ENCODE measurements at regions not wholly inside any gene's neighbourhood (a gene's known extent, or its start where the extent isn't known, plus 50 kb on each side); places are given as distances from the start of the nearest gene placed in this dataset.
"Not testable (repeated sequence)": the region's sequence is repeated elsewhere in the genome, so short reads cannot be mapped to it uniquely, and the experiment has no call there.

DNA sequence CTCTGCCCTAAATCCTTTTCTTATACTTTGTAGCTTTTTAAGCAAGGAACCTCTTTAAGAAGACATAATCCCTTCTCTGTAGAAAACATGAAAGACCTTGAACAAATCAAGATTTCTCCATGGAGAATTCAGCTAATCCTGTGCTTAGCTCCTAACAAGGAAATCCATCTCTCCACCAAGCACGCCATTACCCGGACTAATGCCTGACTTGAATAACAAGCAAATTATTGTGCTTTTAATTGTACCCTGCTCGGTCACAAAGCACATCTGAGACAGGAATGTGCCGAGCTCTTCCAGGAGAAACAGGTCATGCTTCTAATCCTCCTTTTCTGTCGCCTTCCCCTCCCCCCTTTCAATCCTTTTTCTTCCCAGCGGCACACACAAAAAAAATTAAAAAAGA lies 141.3 kb downstream of the PSAT1 start:
- DNase-seq (ENCODE audit: low read depth in 2 of 2): no peak

DNA sequence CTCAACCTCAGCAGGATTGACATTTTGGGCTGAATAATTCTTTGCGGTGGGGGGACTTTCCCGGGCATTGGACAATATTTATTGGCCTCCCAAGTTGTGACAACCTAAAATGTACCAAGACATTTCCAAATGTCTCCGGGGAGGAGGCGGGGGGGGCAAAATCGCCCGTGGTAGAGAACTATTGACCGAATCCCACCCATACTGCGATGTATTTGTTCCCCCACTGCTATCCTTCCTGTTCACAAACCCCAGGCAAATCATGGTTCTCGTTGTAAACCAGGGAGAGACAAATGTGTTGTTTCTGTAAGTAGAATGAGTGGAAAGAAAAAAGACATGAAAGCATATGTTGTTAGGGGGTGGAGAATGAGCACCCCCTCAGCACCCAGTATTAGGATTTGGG lies 141.9 kb downstream of the PSAT1 start:
- DNase-seq (ENCODE audit: low read depth in 2 of 2): no peak

DNA sequence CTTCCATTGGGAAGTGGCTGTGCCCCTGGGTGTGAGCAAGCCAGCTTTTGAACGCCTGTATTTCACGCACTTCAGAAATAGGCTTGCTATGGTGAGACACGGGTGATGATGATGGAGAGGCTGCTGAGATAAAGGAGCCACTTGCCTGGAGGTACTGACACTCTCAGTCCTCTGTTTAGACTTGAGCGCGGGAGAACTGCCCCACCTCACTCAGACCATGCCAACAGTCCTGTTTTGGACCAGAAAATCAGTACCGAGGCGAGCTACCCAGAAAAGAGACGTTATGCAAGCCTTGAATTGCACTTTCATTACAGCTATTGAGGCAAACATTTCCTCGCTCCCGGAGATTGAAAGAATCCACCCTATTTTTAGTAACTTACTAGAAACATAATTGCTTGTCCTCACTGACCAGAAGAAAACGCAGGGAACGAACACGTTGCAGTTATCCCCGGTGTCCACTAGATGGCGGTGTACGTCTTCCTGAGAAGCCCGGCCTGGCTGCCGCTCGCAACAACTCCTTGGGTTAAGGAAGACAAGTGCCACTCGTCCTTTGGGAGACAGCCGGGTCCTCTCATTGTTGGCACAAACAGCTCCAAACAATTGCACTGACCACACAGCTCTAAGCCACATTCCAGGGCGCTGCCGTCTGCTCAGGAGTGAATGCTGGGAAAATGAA lies 142.4 kb downstream of the PSAT1 start:
- peak; percentile 23 to 32 for DNase-seq (ENCODE audit: low read depth in 2 of 2)

DNA sequence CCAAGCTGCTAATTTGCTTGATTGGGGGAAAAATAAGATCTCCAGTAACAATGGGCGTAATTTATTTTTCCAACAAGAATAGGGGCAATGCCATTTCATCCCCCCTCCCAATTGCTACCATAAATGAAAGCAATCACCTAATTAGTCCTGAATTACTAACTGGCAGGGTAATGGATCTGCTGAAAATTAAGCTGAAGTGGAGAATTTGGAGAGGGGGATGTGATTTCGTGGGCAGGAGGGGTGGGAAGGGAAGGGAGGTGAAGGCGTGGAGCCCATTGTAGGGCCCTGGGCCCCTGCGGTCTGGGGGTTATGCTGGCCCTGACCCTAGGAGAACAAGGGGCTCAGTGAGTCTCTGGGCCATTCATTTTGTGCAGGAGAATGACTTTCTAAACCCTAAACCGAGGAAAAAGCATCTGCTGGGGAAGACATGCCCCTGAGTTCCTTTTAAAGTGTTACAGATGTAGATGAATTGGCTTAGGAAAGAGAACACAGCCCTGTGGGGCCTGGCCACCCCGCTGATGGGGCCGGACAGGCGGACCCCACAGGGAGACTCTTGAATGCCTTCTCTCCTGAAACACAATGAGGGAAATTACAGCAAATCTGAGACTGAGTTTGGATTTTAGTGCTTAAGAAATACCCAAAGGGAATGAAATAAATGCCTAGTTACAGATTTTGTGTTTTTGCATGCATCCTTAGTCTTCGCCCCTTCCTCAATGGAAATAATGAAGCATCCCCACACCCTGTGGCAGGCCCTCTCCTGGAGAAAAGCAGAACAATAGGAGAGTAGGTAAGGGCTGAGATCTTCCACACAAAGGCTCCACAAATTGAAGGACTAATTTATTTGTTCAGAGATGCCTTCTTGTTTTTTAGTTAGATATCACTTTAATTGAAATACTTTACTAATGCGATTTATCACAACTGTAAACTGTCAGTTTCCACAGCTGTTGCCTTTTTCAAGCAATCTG lies 143.2 kb downstream of the PSAT1 start:
- no peak for DNase-seq (ENCODE audit: low read depth in 2 of 2)

DNA sequence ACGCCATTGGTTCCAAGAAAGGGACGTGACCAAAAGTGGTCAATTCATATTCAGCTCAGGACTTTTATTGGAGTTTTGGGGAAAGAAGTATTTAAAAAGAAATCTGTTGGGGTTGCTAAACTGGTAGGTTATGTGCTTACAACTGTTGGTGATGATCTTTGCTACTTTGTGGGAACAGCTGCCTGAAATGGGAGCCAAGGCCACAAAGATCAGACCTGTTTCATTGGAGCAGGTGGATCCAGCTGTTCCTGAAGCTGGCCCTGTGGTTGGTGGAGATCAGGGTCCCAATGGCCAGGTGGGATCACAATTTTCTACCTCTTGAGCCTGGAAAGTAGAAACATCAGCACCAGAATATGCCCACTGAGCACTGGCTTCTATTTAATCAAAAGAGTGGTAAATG lies 144.5 kb downstream of the PSAT1 start:
- DNase-seq (ENCODE audit: low read depth in 2 of 2): no peak

DNA sequence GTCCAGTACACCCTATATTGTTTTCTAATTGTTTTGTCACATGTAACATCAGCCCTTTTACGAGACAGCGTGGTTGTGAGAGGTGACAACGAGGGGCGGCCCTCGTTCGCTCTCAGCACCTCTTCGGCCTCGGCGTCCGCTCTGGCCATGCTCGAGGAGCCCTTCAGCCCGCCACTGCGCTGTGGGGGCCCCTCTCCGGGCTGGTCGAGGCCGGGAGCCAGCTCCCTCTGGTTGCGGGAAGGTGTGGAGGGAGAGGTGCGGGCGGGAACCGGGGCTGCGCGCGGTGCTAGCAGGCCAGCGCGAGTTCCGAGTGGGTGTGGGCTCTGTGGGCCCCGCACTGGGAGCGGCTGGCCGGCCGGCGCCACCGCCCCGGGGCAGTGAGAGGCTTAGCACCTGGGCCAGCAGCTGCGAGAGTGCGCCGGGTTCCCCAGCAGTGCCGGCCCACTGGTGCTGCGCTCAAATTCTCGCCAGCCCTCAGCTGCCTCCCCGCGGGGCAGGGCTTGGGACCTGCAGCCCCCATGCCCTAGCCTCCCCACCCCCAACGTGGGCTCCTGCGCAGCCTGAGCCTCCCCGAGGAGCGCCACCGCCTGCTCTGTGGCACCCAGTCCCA lies 145.0 kb downstream of the PSAT1 start:
- DNase-seq (ENCODE audit: low read depth in 2 of 2): no peak

DNA sequence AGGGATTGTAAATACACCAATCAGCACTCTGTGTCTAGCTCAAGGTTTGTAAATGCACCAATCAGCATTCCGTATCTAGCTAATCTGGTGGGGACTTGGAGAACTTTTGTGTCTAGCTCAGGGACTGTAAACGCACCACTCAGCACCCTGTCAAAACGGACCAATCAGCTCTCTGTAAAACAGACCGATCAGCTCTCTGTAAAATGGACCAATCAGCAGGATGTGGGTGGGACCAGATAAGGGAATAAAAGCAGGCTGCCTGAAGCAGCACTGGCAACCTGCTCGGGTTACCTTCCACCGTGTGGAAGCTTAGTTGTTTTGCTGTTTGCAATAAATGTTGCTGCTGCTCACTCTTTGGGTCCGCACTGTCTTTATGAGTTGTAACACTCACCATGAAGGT lies 145.7 kb downstream of the PSAT1 start:
- DNase-seq (ENCODE audit: low read depth in 2 of 2): not testable (repeated sequence)

GRCh38 chr9:78443946-78444345 lies 147.0 kb downstream of the PSAT1 start:
- DNase-seq (ENCODE audit: low read depth in 2 of 2): no peak

DNA sequence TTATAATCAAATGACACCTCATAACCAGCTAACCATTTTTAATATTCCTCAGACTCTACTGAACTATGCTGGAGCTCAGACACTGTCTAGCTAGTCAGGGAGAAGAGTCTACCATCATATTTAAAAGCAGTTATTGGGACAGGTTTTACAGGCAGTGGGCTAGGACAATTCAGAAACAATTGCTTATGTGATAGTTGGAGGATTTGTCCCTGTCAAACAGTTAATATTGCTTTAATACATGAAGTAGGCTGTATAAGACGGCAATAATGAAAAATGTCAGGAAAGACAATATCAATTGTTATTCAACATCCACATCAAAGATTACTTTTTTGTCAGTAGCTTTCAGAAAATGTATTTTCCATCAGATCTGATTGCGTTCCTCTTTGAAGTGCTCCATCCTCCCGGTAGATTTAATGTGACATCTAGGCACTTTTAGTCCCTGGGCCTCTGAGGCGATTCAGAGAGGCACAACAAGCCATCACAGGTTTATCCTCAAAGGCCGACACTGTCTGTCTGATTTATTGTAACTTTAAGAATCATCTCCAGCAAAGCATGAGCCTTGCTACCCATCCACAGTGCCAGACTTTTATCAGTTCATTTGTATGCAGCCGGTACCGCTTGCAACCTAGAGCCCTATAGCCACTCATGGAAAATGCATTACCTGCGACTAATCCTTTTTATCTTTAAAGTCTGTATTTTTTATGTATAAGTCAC lies 152.2 kb downstream of the PSAT1 start:
- DNase-seq (ENCODE audit: low read depth in 2 of 2): no peak

DNA sequence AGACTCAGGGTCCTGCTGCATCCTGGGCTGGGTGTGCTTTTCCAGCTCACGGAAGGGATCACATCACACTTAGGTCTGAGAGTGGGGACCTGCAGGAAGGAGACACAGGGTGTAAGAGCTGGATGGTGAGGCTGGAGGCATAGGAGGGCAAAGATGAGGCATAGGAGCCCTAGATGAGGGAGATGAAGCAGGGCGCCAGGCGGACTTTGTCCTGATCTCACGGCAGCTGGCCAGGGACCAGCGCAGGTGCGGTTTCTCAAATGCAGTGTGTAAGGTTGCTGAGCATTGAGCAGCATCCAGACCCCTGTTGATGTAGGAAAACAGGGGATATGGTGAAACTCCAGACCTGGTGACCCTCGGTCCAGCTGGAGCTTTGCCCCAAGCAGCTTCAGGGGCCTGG lies 156.5 kb downstream of the PSAT1 start:
- no peak for DNase-seq (ENCODE audit: low read depth in 2 of 2)

DNA sequence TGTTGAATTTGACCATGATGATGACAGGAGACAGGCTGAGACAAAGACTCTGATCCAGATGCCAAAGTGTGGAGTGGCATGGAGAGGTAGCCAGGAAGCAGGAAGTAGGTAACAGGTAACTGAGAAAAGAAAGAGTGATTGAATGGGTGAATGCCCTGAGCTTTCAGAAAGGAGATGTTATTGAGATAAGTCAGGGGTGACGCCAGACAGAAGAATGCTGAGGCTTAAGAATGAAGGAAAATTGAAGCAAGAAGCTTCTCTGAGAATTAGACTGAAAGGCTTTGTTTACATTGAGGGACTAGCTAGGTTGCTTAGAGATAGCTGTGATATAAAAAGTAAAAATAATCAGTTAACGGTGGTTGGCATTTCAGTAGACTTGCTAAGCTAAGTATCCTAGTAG lies 165.7 kb downstream of the PSAT1 start:
- DNase-seq (ENCODE audit: low read depth in 2 of 2): no peak

- no peak for DNase-seq (ENCODE audit: low read depth in 2 of 2)
Measured at GRCh38 chr9:78463750-78464149, 166.8 kb downstream of the PSAT1 start.

DNA sequence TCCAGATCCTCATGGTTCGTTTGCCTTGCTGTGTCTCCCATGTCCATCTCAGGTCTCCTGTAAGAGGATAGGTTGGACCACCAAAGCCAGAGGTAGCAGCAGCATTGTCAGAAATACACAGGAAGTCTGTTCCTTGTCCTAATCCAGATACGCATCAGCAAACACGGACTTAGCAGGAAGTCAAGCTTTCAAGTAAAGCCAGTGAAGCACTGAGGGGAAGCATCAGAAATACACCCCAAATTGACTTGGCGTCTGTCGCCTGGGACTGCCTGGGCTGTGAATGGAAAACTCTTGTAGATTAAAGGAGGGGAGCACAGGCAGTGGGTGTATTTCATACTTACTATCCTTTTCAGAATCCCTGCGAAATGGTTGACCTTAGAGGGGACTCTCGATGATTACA lies 171.3 kb downstream of the PSAT1 start:
- DNase-seq (ENCODE audit: low read depth in 2 of 2): no peak

- no peak for DNase-seq (ENCODE audit: low read depth in 2 of 2)
Measured at GRCh38 chr9:78468974-78469576, 172.2 kb downstream of the PSAT1 start.

DNA sequence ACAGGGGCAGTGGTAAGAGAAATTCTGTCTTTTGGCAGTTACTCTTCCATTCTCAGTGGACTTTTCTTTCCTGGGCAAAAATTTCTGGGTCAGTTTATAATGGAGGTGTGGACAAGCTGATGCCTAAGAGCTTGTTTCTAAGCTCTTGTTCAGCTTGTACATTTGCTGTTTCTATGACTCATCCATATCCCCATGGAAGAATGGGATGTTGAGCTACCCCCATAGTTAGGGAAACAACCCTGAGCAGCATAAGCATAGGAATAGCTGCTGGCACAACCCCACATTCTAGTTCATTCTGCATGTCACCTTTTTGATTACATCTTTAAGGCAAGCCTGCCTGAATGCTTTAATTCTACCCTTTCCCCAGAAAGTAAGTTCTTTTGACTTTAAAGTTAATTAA lies 173.3 kb downstream of the PSAT1 start:
- no peak for DNase-seq (ENCODE audit: low read depth in 2 of 2)

DNA sequence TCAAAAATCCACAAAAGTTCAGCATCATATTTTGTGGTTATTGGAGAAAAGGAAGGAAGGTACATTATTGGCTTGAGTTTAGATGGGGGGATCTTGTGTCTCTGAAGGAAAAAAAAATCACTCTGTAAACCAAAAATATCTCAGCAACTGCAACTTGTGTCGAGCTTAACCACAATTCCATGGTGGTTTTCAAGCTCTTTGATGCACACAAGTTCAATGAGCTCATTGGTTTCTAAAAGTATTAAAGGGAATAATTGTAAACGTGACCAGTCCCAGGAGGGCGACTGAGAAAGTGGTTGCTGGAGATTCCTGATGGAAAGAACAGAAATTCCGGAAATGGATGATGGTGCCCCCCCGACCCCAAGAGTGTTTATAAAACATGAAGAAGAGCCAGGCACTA lies 173.8 kb downstream of the PSAT1 start:
- no peak for DNase-seq (ENCODE audit: low read depth in 2 of 2)

- no peak for DNase-seq (ENCODE audit: low read depth in 2 of 2)
Measured at GRCh38 chr9:78472111-78472510, 175.2 kb downstream of the PSAT1 start.

DNA sequence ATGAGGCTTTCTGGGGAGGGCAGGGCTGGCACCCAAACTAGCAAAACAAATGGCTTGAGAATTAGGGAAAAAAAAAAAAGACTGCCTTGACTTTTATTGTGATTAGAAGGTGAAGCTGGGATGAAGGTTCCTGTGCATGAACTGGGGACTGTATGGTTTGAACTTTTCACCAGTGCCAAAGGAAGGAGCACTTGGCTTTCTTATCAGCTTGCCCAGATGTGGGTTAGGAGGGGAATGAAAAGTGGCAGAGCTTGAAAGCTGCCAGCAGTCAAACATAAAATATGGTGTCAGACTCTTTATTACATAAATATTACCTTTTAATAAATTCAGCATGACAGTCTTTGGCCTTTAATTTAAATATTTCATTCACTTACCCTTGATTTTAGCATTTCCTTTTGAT lies 182.5 kb downstream of the PSAT1 start:
- DNase-seq (ENCODE audit: low read depth in 2 of 2): no peak

GRCh38 chr9:78486661-78487060 lies 189.7 kb downstream of the PSAT1 start:
- DNase-seq (ENCODE audit: low read depth in 2 of 2): no peak

DNA sequence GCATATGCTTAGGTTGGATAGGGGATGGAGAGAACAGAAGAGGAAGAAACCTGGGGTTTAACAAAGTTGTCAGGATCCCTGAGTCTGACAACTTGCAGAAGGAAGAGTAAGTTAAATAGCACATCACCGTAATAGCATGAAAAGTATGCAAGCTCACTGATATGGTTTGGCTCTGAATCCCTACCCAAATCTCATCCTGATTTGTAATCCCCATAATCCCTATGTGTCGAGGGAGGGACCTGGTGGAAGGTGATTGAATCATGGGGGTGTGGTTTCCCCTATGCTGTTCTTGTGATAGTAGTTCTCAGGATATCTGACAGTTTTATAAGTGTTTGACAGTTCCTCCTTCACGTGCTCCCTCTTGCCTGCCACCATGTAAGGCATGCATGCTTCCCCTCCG lies 193.3 kb downstream of the PSAT1 start:
- DNase-seq (ENCODE audit: low read depth in 2 of 2): no peak

DNA sequence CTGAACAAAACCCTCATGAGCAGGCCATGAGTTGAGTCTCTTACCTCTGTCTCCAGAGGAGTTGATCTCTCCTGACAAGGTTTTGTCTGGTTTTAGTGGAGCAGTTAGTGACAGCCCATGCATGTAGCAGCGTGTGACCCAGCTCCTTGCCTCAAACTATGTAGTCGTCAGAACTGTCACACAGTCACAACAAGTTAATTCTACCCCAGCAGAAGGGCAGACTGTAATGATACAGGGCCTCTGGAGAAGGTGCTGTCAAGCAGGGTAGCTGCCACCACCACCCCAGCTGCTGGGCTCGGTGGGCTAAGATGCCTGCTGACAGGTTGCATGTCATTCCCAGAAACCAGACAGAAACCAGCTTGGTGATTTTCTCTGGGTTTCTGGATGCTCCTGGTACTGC lies 194.5 kb downstream of the PSAT1 start:
- DNase-seq (ENCODE audit: low read depth in 2 of 2): no peak
